DOHH2 (cell line): ENCODE measurements at regions not wholly inside any gene's neighbourhood (a gene's known extent, or its start where the extent isn't known, plus 50 kb on each side); places are given as distances from the start of the nearest gene placed in this dataset.

Source experiments
- H3F3A ChIP-seq: fragments of 200-600 bp; sonication (generic), shearing (Covaris generic); 2 replicates; pipeline ENCODE4 v1.6.0; 2016; ENCODE audit warnings: antibody characterized with exemption, mild to moderate bottlenecking; ENCODE audit not compliant: control insufficient read depth, insufficient read depth
- H3K27ac ChIP-seq: fragments of 200-600 bp; sonication (generic); 2 replicates; pipeline ENCODE4 v1.5.1; 2014; ENCODE audit warnings: low read depth, mild to moderate bottlenecking, low read length, moderate library complexity
- H3K27me3 ChIP-seq: fragments of 200-600 bp; sonication (generic); 2 replicates; pipeline ENCODE4 v1.6.1; 2014; ENCODE audit warnings: mild to moderate bottlenecking, low read length, mixed read lengths; ENCODE audit not compliant: control insufficient read depth
- H3K36me3 ChIP-seq: fragments of 200-600 bp; sonication (generic); 2 replicates; pipeline ENCODE4 v1.6.1; 2014; ENCODE audit warnings: mild to moderate bottlenecking, low read length, moderate library complexity, mixed read lengths; ENCODE audit not compliant: control insufficient read depth
- H3K4me1 ChIP-seq: fragments of 200-600 bp; sonication (generic); 2 replicates; pipeline ENCODE4 v1.6.1; 2014; ENCODE audit warnings: mild to moderate bottlenecking, low read length, mixed read lengths; ENCODE audit not compliant: control insufficient read depth
- H3K4me2 ChIP-seq: fragments of 200-600 bp; sonication (generic); 2 replicates; pipeline ENCODE4 v1.6.0; 2014; ENCODE audit warnings: mild to moderate bottlenecking, low read length, moderate library complexity
- H3K4me3 ChIP-seq: fragments of 200-600 bp; sonication (generic); 2 replicates; pipeline ENCODE4 v1.5.1; 2014; ENCODE audit warnings: mild to moderate bottlenecking, low read length, mixed read lengths
- H3K79me2 ChIP-seq: fragments of 200-600 bp; sonication (generic); 2 replicates; pipeline ENCODE4 v1.6.1; 2014; ENCODE audit warnings: mild to moderate bottlenecking, low read length, mixed read lengths; ENCODE audit not compliant: control insufficient read depth
- H3K9me2 ChIP-seq: fragments of 200-600 bp; sonication (generic); replicated peaks from 2 replicates; pipeline ENCODE4 v1.6.1; 2014; ENCODE audit warnings: mild to moderate bottlenecking, low read length, mixed read lengths; ENCODE audit not compliant: control insufficient read depth
- H3K9me3 ChIP-seq: fragments of 200-600 bp; sonication (generic); 2 replicates; pipeline ENCODE4 v1.6.1; 2014; ENCODE audit warnings: antibody characterized with exemption, low read length, mixed read lengths; ENCODE audit not compliant: control insufficient read depth, insufficient read depth
- H4K20me1 ChIP-seq: fragments of 200-600 bp; sonication (generic); 2 replicates; pipeline ENCODE4 v1.6.0; 2014; ENCODE audit warnings: low read depth, mild to moderate bottlenecking, antibody characterized with exemption, low read length, moderate library complexity; ENCODE audit not compliant: control insufficient read depth, insufficient read depth
- EZH2phosphoT487 ChIP-seq: fragments of 200-600 bp; sonication (generic); IDR thresholded peaks from 2 replicates; pipeline ENCODE4 v1.6.1; 2017; ENCODE audit warnings: borderline replicate concordance, mild to moderate bottlenecking, antibody characterized with exemption, low read length, moderate library complexity, mixed read lengths
- TF ChIP-seq, protein P1 (sequence below): fragments of 200-600 bp; sonication (generic); IDR thresholded peaks from one replicate; pipeline ENCODE4 v1.5.1; 2014; ENCODE audit warnings: antibody characterized with exemption, mild to moderate bottlenecking, low read depth, low read length; ENCODE audit not compliant: poor library complexity, severe bottlenecking

DNA sequence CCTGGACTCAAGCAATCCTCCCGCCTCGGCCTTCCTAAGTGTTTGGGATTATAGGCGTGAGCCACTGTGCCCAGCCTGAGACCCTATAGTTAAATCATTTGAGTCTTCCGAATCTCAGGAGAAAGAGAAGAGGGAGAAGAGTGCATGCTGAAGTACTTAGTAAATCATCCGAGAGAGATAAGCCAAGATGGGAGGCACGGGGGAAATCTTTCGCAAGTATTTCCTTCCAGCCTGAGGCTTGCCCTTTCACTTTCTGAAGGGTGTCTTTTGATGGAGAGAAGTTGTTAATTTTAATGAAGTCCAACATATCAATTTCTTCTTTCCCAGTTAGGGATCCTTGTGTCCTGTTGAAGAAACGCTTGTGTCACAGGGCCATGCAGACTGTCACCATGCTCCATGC, 97.1 kb upstream of the SLC6A6 start:
- Histone ChIP-seq H3K36me3 (no peaks in the 10 kb centered on the region), H3K4me3 (no peak overlapping the region), H3K27ac (no peak overlapping the region), H3F3A (no peaks in the 10 kb centered on the region), H3K27me3 (peaks cover 27% of the 10 kb centered on the region), H3K9me3 (no peaks in the 10 kb centered on the region), H3K79me2 (no peaks in the 10 kb centered on the region), H3K4me1 (no peaks in the 10 kb centered on the region), H4K20me1 (no peaks in the 10 kb centered on the region), H3K4me2 (no peak overlapping the region), H3K9me2 (no peaks in the 10 kb centered on the region)
- TF ChIP-seq, protein P1, sequence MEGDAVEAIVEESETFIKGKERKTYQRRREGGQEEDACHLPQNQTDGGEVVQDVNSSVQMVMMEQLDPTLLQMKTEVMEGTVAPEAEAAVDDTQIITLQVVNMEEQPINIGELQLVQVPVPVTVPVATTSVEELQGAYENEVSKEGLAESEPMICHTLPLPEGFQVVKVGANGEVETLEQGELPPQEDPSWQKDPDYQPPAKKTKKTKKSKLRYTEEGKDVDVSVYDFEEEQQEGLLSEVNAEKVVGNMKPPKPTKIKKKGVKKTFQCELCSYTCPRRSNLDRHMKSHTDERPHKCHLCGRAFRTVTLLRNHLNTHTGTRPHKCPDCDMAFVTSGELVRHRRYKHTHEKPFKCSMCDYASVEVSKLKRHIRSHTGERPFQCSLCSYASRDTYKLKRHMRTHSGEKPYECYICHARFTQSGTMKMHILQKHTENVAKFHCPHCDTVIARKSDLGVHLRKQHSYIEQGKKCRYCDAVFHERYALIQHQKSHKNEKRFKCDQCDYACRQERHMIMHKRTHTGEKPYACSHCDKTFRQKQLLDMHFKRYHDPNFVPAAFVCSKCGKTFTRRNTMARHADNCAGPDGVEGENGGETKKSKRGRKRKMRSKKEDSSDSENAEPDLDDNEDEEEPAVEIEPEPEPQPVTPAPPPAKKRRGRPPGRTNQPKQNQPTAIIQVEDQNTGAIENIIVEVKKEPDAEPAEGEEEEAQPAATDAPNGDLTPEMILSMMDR = no peak
- TF ChIP-seq EZH2phosphoT487 = no peak

DNA sequence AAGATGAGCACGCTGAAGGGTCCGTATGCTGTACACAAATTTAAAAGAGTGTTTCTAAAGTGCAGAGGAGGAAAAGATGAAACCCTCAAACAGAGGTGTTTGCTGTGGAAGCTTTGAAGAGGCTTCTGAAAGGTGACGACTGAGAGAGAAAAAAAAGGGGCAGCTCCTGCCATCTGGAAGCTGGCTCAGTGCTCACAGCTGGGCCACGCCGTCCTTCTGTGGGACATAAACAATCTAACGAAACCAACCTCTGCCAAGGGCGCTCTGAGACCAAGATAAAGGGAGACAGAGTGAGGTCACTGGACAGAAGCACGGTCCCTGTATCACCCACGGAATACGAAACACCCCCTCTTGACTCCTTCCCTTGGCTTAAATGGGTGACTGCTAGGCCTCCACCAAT, 96.3 kb upstream of the SLC6A6 start:
- Histone ChIP-seq H3K79me2 (no peaks in the 10 kb centered on the region), H3K27me3 (peaks cover 33% of the 10 kb centered on the region), H4K20me1 (no peaks in the 10 kb centered on the region), H3K4me3 (no peak overlapping the region), H3K9me3 (no peaks in the 10 kb centered on the region), H3K9me2 (no peaks in the 10 kb centered on the region), H3K27ac (no peak overlapping the region), H3K36me3 (no peaks in the 10 kb centered on the region), H3K4me2 (no peak overlapping the region), H3F3A (no peaks in the 10 kb centered on the region), H3K4me1 (no peaks in the 10 kb centered on the region)
- TF ChIP-seq, protein P1 = no peak
- no peak for TF ChIP-seq EZH2phosphoT487

DNA sequence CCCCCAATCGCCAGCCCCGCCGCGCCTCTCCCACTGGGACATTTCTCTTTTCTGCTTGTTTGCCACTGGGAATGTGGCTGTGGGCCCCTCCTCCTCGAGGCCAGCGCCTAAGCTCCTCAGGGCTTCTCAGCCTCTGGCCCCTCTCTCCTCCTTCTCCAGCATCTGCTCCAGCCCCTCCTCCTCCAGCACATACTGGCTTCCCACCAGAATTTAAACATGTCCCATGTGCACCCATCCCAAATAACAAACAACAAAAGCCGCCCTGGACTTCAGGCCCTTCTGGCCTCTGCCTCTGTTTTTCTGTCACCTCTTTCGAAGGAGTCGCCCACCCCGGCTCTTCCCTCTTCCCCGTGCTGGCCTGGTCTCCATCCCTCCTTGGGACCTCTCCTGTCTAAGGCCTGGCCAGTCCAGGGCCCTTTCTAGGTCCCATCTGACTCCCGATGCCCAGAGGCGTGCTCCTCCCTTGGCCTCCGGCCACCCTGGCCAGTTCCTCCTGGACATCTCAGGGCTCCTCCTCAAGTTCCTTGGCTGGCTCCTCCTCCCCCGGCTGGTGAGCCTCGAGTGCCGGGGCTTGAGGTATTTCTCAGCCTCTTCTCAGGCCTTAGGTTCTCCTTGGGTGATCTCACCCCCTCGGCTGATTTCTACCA, 94.6 kb upstream of the SLC6A6 start:
- Histone ChIP-seq H3K4me3 (no peak overlapping the region), H3K9me2 (no peaks in the 10 kb centered on the region), H3F3A (no peaks in the 10 kb centered on the region), H3K79me2 (no peaks in the 10 kb centered on the region), H4K20me1 (no peaks in the 10 kb centered on the region), H3K4me2 (no peak overlapping the region), H3K27ac (no peak overlapping the region), H3K36me3 (no peaks in the 10 kb centered on the region), H3K9me3 (no peaks in the 10 kb centered on the region), H3K4me1 (no peaks in the 10 kb centered on the region), H3K27me3 (peaks cover 39% of the 10 kb centered on the region)
- TF ChIP-seq, protein P1 = no peak
